Progenitor cell of endocrine pancreas (in vitro differentiated cells): ENCODE measurements at regions not wholly inside any gene's neighbourhood (a gene's known extent, or its start where the extent isn't known, plus 50 kb on each side); places are given as distances from the start of the nearest gene placed in this dataset.
"Not testable (repeated sequence)": the region's sequence is repeated elsewhere in the genome, so short reads cannot be mapped to it uniquely, and the experiment has no call there.

ENCODE experiments used
- DNase-seq: peaks from one replicate; pipeline ENCODE4 v3.0.0; 2021; ENCODE audit warnings: low spot score; ENCODE audit not compliant: unreplicated experiment
- H3K27ac Mint-ChIP-seq: 2 replicates; pipeline ENCODE4 v1.8.0; 2021; ENCODE audit warnings: mild to moderate bottlenecking, moderate library complexity, mixed read lengths
- H3K27me3 Mint-ChIP-seq: 2 replicates; pipeline ENCODE4 v1.8.0; 2021; ENCODE audit warnings: mixed read lengths
- H3K36me3 Mint-ChIP-seq: 2 replicates; pipeline ENCODE4 v1.8.0; 2022; ENCODE audit warnings: mixed read lengths; ENCODE audit not compliant: insufficient read depth
- H3K4me1 Mint-ChIP-seq: 2 replicates; pipeline ENCODE4 v1.8.0; 2021; ENCODE audit warnings: low read depth, mixed read lengths
- H3K4me3 Mint-ChIP-seq: 2 replicates; pipeline ENCODE4 v1.8.0; 2021; ENCODE audit warnings: low read depth, mild to moderate bottlenecking, moderate library complexity, mixed read lengths
- H3K9me3 Mint-ChIP-seq: 2 replicates; pipeline ENCODE4 v1.8.0; 2021; ENCODE audit warnings: low read depth, mixed read lengths
- TF ChIP-seq, protein P1 (sequence below): fragments of 200-600 bp; sonication (generic); IDR thresholded peaks from one replicate; pipeline ENCODE4 v1.5.0; 2021; ENCODE audit warnings: antibody characterized with exemption, mild to moderate bottlenecking; ENCODE audit not compliant: unreplicated experiment

DNA sequence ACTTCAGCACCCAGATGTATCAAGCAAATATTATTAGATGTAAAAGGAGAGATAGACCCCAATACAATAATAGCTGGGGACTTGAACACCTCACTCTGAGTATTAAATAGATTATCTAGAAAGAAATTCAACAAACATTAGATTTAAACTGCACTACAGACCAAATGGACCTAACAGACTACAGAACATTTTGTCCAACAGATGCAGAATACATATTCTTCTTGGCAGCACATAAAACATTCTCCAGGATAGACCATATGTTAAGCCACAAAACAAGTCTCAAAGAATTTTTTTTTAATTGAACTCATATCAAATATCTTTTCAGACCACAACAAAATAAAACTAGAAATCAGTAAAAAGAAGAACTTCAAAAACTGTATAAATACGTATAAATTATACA, 130.4 kb downstream of the MTERF1 start:
- Mint-ChIP-seq H3K4me1 (peaks cover 2% of the 10 kb centered on the region), H3K4me3 (no peak overlapping the region), H3K36me3 (peaks cover 6% of the 10 kb centered on the region), H3K27me3 (no peaks in the 10 kb centered on the region), H3K27ac (no peak overlapping the region), H3K9me3 (peaks cover 26% of the 10 kb centered on the region)
- TF ChIP-seq, protein P1, sequence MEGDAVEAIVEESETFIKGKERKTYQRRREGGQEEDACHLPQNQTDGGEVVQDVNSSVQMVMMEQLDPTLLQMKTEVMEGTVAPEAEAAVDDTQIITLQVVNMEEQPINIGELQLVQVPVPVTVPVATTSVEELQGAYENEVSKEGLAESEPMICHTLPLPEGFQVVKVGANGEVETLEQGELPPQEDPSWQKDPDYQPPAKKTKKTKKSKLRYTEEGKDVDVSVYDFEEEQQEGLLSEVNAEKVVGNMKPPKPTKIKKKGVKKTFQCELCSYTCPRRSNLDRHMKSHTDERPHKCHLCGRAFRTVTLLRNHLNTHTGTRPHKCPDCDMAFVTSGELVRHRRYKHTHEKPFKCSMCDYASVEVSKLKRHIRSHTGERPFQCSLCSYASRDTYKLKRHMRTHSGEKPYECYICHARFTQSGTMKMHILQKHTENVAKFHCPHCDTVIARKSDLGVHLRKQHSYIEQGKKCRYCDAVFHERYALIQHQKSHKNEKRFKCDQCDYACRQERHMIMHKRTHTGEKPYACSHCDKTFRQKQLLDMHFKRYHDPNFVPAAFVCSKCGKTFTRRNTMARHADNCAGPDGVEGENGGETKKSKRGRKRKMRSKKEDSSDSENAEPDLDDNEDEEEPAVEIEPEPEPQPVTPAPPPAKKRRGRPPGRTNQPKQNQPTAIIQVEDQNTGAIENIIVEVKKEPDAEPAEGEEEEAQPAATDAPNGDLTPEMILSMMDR, result no peak
- no peak for DNase-seq

DNA sequence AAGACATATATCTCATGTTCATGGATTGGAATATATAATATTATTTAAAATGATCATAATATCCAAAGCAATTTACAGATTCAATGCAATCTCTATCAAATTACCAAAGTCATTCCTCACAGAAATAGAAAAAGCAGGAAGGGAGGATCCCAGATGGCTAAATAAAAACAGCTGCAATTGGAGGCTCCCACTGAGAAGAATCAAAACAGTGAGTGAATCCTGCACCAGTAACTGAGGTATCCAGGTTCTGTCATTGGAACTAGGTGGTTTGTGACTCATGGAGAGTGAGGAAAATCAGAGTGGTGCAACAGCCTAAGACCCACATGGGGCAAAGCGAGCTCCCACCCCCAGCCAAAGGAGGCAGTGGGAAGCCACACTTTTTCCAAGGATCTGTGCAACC, 128.4 kb downstream of the MTERF1 start:
- H3K4me1 Mint-ChIP-seq, result no peaks in the 10 kb centered on the region
- H3K36me3 Mint-ChIP-seq, result peaks cover 6% of the 10 kb centered on the region
- no peak overlapping the region for H3K4me3 Mint-ChIP-seq
- no peak for DNase-seq
- H3K27ac Mint-ChIP-seq, result no peak overlapping the region
- TF ChIP-seq, protein P1, result no peak
- H3K27me3 Mint-ChIP-seq, result no peaks in the 10 kb centered on the region
- peaks cover 20% of the 10 kb centered on the region for H3K9me3 Mint-ChIP-seq

DNA sequence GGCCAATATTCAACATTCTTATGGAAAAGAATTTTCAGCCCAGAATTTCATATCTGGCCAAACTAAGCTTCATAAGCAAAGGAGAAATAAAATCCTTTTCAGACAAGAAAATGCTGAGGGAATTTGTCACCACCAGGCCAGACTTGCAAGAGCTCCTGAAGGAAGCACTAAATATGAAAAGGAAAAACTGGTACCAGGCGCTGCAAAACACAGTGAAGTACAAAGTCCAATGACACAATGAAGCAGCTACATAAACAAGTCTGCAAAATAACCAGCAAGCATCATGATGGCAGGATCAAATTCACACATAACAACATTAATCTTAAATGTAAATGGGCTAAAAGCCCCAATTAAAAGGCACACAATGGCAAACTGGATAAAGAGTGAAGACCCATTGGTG, 126.2 kb downstream of the MTERF1 start:
- not testable (repeated sequence) for H3K4me1 Mint-ChIP-seq, DNase-seq, H3K4me3 Mint-ChIP-seq, H3K27ac Mint-ChIP-seq, H3K36me3 Mint-ChIP-seq, H3K27me3 Mint-ChIP-seq
- H3K9me3 Mint-ChIP-seq, result peaks cover 24% of the 10 kb centered on the region

DNA sequence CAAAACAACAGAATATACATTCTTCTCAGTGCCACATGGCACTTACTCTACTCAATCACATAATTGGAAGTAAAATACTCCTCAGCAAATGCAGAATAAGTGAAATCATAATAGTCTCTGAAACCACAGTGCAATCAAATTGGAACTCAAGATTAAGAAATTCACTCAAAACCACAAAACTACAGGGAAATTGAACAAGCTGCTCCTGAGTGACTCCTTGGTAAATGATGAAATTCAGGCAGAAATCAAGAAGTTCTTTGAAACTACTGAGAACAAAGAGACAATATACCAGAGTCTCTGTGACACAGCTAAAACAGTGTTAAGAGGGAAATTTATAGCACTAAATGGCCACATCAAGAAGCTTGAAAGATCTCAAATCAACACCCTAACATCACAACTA, 125.4 kb downstream of the MTERF1 start:
- H3K4me3 Mint-ChIP-seq, H3K36me3 Mint-ChIP-seq, H3K4me1 Mint-ChIP-seq, DNase-seq, H3K27me3 Mint-ChIP-seq, H3K27ac Mint-ChIP-seq: not testable (repeated sequence)
- H3K9me3 Mint-ChIP-seq, result peaks cover 23% of the 10 kb centered on the region

DNA sequence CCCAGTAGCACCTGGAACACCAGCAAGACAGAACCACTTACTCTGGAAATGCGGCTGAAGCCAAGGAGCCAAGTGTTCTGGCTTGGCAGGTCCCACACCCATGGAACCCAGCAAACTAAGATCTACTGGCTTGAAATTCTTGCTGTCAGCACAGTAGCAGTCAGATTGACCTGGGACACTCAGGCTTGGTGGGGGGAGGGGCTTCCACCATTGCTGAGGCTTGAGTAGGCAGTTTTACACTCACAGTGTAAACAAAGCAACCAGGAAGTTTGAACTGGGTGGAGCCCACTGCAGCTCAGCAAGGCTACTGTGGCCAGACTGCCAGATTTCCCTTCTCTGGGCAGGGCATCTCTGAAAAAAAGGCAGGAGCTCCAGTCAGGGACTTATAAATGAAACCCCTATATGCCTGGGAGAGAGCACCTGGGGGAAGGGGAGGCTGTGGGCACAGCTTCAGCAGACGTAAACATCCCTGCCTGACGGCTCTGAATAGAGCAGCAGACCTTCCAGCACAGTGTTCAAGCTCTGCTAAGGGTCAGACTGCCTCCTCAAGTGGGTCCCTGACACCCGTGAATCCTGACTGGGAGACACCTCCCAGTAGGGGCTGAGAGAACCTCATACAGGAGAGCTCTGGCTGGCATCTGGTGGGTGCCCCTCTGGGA, 121.2 kb downstream of the MTERF1 start:
- H3K27ac Mint-ChIP-seq, result no peak overlapping the region

DNA sequence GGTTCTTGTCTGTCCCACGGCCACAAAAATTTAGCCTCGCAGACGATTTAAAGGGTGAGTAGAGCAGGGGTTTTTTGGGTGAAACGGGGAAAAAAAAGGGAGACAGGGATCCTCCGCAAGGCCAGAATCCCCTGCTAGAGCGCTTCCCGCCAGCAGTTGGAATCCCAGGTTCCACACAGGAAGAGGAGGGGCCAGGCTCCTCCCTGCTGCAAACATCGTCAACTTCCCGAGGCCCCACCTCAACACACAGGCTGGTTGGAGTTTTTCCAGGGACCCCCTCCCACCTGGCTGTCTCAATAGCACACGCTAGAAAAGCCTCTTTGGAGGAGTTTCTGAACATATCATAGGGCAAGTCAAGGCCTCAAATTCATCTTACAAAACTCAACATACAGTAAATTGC, 112.7 kb downstream of the MTERF1 start:
- TF ChIP-seq, protein P1, result no peak
- H3K36me3 Mint-ChIP-seq, result peaks cover 8% of the 10 kb centered on the region
- no peaks in the 10 kb centered on the region for H3K27me3 Mint-ChIP-seq
- no peak overlapping the region for H3K27ac Mint-ChIP-seq
- H3K4me3 Mint-ChIP-seq, result no peak overlapping the region
- peaks cover 31% of the 10 kb centered on the region for H3K9me3 Mint-ChIP-seq
- H3K4me1 Mint-ChIP-seq, result peaks cover 13% of the 10 kb centered on the region
- DNase-seq, result no peak

More for the DNA sequence above, 121.2 kb downstream of the MTERF1 start:
- Mint-ChIP-seq H3K9me3 (peaks cover 45% of the 10 kb centered on the region), H3K36me3 (peaks cover 6% of the 10 kb centered on the region), H3K4me3 (no peak overlapping the region), H3K4me1 (peaks cover 4% of the 10 kb centered on the region), H3K27me3 (no peaks in the 10 kb centered on the region)
- TF ChIP-seq, protein P1, result no peak
- DNase-seq, result peak; percentile 23
